ENCODE measurements at regions not wholly inside any gene's neighbourhood (a gene's known extent, or its start where the extent isn't known, plus 50 kb on each side); places are given as distances from the start of the nearest gene placed in this dataset.

GRCh38 chr12:126316411-126316810 lies 1251.2 kb downstream of the AACS start:
- no peak for TF ChIP-seq ZFX (IDR thresholded peaks at IDR 0.05; ENCODE audit: borderline replicate concordance)
- TF ChIP-seq CTCF (IDR thresholded peaks at IDR 0.05), result no peak
- H3K27ac ChIP-seq, result no peak overlapping the region

- no peak overlapping the region for H3K27ac ChIP-seq
- TF ChIP-seq CTCF (IDR thresholded peaks at IDR 0.05), result no peak
- no peak for TF ChIP-seq ZFX (IDR thresholded peaks at IDR 0.05; ENCODE audit: borderline replicate concordance)
These were observed 1272.6 kb downstream of the AACS start for GRCh38 chr12:126337556-126338441.

GRCh38 chr12:126342866-126343265 lies 1277.6 kb downstream of the AACS start:
- TF ChIP-seq ZFX (IDR thresholded peaks at IDR 0.05; ENCODE audit: borderline replicate concordance), result no peak
- no peak for TF ChIP-seq CTCF (IDR thresholded peaks at IDR 0.05)
- H3K27ac ChIP-seq, result no peak overlapping the region

GRCh38 chr12:126343321-126343720 lies 1278.1 kb downstream of the AACS start:
- H3K27ac ChIP-seq, result no peak overlapping the region
- TF ChIP-seq ZFX (IDR thresholded peaks at IDR 0.05; ENCODE audit: borderline replicate concordance), result no peak
- TF ChIP-seq CTCF (IDR thresholded peaks at IDR 0.05), result no peak

- TF ChIP-seq CTCF (IDR thresholded peaks at IDR 0.05) (no peak), ZFX (IDR thresholded peaks at IDR 0.05; ENCODE audit: borderline replicate concordance) (no peak)
- no peak overlapping the region for H3K27ac ChIP-seq
These were observed 1280.9 kb downstream of the AACS start for GRCh38 chr12:126346087-126346486.

- no peak overlapping the region for H3K27ac ChIP-seq
- TF ChIP-seq ZFX (IDR thresholded peaks at IDR 0.05; ENCODE audit: borderline replicate concordance) (no peak), CTCF (IDR thresholded peaks at IDR 0.05) (peak; percentile 48)
These were observed 1282.2 kb downstream of the AACS start for GRCh38 chr12:126347421-126347820.

- no peak overlapping the region for H3K27ac ChIP-seq
- no peak for TF ChIP-seq ZFX (IDR thresholded peaks at IDR 0.05; ENCODE audit: borderline replicate concordance)
These were observed 1284.1 kb downstream of the AACS start for GRCh38 chr12:126349383-126349782.
